GM20000 (cell line): ENCODE measurements at regions not wholly inside any gene's neighbourhood (a gene's known extent, or its start where the extent isn't known, plus 50 kb on each side); places are given as distances from the start of the nearest gene placed in this dataset.

Experiments
- DNase-seq: peaks from one replicate; pipeline ENCODE4 v3.0.0; 2012; ENCODE audit warnings: low spot score
- TF ChIP-seq, protein P1 (sequence below): IDR thresholded peaks from 2 replicates; pipeline ENCODE4 v1.5.1; 2012; ENCODE audit warnings: mild to moderate bottlenecking, control low read depth; ENCODE audit errors: extremely low read depth, missing control alignments

DNA sequence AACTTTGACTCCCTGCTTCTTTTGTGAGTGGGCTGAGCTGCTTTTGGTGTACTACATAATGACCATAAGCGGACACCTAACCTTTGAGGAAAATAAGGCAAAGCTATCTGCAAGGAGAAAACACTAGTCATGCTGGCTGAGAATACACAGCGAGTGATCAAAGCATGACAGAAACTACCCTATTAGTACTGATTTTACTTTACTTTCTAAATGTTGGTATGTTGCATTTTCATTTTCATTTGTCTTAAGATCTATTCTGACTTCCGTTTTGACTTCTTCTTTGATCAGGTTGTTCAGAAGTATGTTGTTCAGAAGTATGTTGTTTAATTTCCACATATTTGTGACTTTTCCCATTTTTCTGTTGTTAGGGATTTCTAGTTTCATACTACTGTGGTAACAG, 361.1 kb downstream of the TRAM1L1 start:
- TF ChIP-seq, protein P1, sequence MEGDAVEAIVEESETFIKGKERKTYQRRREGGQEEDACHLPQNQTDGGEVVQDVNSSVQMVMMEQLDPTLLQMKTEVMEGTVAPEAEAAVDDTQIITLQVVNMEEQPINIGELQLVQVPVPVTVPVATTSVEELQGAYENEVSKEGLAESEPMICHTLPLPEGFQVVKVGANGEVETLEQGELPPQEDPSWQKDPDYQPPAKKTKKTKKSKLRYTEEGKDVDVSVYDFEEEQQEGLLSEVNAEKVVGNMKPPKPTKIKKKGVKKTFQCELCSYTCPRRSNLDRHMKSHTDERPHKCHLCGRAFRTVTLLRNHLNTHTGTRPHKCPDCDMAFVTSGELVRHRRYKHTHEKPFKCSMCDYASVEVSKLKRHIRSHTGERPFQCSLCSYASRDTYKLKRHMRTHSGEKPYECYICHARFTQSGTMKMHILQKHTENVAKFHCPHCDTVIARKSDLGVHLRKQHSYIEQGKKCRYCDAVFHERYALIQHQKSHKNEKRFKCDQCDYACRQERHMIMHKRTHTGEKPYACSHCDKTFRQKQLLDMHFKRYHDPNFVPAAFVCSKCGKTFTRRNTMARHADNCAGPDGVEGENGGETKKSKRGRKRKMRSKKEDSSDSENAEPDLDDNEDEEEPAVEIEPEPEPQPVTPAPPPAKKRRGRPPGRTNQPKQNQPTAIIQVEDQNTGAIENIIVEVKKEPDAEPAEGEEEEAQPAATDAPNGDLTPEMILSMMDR = no peak
- peak; percentile 23 for DNase-seq

- DNase-seq = no peak
- TF ChIP-seq, protein P1 = no peak
These were observed 379.9 kb downstream of the TRAM1L1 start for GRCh38 chr4:116705466-116705865.

DNA sequence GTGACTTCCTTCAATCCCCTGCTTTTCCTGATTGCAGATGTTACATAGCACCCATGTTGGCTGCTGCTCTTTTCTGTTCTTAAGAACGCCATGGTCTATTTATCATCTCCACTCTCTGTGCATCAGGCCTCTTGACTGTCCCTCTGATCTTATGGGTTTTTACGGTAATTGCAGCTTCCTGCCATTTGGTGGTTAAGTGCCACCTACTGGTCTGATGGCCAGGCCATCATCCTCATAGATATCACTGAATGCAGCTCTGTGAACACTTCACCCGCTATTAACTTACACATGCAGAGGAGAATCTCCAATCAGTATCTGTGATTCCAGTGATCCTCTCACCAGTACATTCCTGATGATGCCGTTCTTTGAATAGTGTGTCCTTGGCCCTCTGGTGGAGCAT, 382.4 kb downstream of the TRAM1L1 start:
- TF ChIP-seq, protein P1 = no peak
- peak; percentile 13 for DNase-seq

GRCh38 chr4:116688536-116688935, 396.8 kb downstream of the TRAM1L1 start:
- no peak for DNase-seq
- TF ChIP-seq, protein P1 = no peak

GRCh38 chr4:116668190-116668589, 417.2 kb downstream of the TRAM1L1 start:
- TF ChIP-seq, protein P1 = peak; percentile 6
- no peak for DNase-seq

DNA sequence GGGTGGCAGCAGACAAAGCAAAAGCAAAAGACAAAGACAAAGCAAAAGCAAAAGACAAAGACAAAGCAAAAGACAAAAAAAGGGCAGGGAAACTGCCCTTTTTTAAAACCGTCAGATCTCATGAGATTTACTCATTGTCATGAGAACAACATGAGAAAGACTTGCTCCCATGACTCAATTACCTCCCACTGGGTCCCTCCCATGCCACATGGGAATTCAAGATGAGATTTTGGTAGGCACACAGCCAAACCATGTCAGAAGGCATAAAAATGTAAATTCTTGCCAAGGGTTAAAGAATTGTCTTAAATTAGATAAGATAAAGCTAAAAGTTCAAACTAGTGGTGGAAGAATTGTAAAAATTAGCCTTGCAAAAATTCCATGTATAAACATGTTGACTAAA, 419.7 kb downstream of the TRAM1L1 start:
- TF ChIP-seq, protein P1 = no peak
- DNase-seq = no peak

DNA sequence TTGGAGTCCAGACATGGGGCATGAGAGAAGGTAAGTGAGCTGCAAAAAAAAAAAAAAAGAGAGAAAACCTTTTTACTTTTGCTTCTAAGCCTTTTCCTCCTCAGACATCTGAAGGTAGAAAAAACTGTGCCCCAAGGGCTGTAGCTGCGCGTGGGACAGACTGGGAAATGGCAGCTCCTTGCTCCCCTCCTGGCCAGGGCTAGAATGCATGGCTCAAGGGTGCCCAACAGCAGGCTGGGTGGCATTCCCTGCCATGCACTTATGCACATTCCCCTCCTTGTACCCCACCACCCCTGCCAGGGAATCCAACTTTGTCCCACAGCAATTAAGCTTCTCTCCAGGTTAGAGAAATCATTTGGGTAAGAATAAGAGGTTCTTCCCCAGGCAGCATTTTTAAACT, 421.2 kb downstream of the TRAM1L1 start:
- DNase-seq = no peak
- TF ChIP-seq, protein P1 = no peak

GRCh38 chr4:116639070-116639577, 446.3 kb downstream of the TRAM1L1 start:
- TF ChIP-seq, protein P1 = no peak
- DNase-seq = no peak
